HG03139 (cell line): ENCODE measurements at regions not wholly inside any gene's neighbourhood (a gene's known extent, or its start where the extent isn't known, plus 50 kb on each side); places are given as distances from the start of the nearest gene placed in this dataset.
"Not testable (repeated sequence)": the region's sequence is repeated elsewhere in the genome, so short reads cannot be mapped to it uniquely, and the experiment has no call there.

Experiments used
- ATAC-seq: cut with Tn5 transposase; IDR thresholded peaks from one replicate; pipeline ENCODE4 v1.9.1; 2021; ENCODE audit not compliant: unreplicated experiment

DNA sequence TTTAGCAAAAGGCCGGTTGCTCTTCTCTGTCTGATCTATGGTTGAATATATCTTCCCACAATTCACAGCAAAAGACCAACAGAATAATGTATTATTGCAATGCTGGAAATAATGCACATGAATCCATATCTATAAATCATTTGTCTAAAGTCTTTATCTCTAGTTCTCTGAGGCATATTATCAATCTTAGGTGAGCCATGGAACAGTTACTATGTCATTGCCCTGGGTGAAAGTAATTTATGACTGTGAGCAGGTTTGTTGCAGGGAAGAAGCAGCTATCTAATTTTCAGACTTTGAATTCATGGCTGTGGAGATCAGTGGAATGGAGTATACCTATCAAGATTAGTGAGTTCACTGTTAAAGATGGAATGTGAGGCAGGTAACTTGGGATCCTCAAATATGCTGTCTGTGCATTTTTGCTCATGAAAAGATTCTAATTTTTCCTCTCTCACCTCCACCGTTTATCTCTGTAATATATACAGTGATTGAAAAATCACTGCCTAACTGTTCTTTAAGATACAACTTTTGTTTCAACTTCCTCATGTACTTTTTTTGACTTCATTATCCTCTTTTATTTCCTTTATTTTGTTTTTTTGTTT is 256.8 kb upstream of the ARSJ start:
- ATAC-seq: no peak

DNA sequence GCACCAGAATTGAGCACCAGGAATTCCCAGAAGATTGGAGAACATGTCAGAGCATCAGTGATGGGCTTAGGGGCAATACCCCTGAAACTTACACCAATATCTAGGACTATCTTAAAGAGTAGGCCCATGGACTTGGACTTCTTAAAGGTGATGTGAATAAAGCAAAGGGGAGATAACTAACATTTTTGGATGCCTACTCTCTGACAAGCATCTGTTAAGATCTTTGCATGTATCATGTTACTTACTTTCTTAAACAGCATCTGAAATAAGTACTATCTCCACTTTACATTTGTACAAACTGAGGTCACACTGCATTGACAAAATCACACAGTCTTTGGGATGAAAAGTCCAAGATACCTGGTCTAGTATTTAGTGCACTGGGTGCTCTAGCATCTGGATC is 258.6 kb upstream of the ARSJ start:
- no peak for ATAC-seq

DNA sequence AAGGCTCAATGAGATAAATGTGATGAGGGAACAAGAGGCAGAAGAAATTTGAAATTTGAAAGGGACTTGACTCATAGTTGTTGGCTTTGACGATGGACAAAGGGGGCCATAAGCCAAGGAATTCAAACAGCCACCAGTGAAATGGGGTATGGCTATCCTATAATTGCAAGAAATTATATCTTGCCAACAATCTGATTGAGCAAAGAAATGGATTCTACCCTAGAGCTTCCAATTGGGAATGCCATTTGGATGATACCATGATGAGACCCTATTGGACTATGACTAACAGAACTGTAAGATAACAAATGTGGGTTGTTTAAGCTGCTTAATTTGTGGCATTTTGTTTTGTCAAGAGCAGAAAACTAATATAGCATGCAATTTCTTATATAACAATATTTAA is 270.1 kb upstream of the ARSJ start:
- no peak for ATAC-seq

DNA sequence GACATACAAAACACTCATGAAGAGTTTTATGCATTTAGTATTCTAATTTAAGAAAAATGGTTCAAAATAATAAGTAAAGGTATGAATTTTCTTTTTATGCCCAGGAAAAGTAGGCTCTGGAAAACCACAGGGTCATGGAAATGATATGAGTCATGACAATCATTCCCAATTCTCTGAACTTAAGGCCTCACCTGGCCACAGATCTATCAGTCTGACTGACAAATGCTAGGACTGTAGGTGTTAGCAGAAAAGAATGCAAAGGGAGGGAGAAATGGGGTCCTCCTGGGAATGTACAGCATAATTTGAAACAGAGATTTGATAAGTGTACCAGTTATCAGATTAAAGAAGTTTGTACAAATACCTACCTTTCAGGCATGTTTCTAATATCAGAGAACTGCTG is 270.5 kb upstream of the ARSJ start:
- ATAC-seq: no peak

DNA sequence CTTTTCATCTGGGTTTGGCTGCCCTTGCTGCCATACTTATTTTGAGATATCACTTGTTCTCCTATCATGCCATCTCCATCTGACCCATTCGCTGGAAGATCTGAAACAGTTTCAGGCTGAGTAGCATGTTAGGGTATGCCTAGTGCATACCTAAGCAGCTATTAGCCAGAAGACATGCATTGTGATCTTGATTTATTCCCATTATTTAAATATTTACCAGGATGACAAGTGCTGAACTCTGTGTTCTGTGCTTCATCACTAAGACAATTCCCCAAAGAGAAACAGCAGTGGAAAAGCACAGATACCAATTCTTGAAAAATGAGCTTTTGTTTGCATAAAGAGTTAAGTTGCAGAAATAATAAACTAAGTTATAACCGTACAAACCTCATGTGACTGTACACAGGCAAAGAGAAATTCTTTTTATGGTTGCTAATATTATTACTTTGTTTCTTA is 271.0 kb upstream of the ARSJ start:
- ATAC-seq: no peak

DNA sequence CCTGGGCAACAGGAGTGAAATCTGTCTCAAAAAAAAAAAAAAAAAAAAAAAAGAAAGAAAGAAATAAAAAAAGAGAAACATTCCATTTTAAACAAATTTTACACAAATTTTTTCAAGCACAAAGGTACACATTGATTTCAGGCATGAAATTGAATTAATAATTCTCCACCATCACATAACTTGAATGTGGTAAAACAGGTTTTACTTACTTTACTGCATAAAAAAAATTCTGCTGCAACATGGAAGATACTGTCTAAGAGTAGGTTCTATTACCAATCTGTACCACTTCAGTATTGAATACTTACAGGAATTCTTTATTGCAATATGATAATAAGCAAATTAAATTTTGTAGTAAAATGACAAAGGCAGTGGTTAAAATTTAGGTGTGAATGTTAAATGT is 271.6 kb upstream of the ARSJ start:
- no peak for ATAC-seq

DNA sequence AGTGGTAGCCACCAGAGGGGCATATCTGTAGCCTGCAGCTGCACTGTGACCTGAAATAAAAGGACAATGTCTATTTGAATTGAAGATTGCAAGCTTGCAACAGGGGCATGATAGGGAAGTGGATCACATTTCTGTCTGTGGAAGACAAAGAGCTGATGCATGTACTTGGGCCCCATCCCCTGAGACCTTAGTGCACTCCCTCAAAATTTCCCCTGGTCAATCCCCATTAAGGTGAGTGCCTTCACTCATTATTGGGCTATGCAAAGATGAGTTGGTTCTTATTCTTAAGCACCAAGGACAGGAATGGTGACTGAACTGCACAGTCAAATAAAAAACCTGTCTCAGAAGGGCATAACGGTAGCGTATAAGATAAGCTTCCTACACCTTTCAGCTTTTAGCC is 273.1 kb upstream of the ARSJ start:
- no peak for ATAC-seq

DNA sequence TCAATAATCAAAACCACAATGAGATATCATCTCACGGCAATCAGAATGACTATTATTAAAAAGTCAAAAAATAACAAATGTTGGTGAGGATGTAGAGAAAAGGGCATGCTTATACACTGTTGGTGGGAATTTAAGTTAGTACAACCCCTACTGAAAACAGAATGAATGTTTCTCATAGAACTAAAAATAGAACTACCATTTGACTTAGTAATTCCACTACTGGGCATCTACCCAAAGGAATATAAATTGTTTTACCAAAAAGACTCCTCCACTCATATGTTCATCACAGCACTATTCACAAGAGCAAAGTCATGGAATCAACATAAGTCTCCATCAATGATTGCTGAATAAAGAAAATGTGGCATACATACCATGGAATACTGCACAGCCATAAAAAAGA is 278.1 kb upstream of the ARSJ start:
- no peak for ATAC-seq

DNA sequence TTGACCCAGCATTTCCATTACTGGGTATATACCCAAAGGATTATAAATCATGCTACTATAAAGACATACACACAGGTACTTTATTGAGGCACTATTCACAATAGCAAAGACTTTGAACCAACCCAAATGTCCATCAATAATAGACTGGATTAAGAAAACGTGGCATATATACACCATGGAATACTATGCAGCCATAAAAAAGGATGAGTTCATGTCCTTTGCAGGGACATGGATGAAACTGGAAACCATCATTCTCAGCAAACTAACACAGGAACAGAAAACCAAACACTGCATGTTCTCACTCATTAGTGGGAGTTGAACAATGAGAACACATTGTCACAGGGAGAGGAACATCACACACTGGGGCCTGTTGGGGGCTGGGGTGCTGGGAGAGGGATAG is 283.0 kb upstream of the ARSJ start:
- not testable (repeated sequence) for ATAC-seq

DNA sequence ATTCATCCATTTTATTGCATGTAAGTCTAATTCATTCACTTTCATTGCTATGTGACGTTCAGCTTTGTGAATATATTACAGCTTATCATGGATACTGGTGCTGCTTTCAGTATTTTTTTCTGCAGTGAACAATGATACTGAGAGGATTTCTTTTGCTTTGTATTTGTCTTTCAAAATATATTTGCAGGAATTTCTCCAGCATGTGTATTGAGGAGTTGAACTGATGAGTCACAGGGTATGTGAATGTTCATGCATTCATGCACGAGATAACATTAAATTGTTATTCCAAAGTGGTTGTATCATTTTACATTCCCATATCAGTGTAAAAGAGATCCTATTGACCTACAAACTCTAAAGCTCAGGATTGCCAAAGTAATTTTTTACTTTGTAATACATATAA is 283.8 kb upstream of the ARSJ start:
- no peak for ATAC-seq

DNA sequence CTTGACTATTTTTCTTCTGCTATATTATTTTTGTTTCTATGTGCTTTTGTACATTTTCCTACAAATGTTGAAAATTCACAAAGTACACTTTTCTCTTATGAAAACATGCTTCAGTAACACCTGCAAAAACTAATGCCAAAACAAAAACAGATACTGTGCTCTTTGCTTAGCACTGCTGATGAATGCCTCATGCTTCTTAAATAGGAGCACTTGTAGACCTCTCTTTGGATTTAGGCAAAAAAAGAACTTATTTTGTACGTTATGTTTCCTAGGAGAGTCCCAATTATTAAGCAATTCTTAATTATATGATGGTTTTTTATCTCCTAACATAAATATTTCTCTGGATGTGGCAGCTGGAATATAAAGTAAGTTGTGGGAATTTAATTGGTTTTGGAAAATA is 285.0 kb upstream of the ARSJ start:
- no peak for ATAC-seq

DNA sequence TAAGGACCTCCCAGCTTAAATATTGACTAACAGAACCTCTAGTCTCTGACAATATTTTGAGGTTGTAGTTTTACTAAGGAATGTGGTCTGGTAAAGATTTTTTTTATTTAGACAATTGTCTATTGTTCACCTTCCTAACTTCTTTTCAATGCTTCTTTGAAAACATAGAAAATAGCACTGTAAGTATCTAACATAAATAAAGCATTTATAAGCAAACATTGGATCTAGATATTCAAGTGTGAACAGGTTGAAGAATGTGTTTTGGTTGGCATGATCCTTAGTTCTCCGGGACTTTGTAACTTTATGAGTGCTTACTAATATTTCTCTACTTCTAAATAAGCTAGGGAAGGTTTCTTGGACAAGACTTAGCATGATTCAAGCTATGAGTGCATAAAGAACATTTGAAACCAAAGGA is 285.4 kb upstream of the ARSJ start:
- ATAC-seq: no peak

DNA sequence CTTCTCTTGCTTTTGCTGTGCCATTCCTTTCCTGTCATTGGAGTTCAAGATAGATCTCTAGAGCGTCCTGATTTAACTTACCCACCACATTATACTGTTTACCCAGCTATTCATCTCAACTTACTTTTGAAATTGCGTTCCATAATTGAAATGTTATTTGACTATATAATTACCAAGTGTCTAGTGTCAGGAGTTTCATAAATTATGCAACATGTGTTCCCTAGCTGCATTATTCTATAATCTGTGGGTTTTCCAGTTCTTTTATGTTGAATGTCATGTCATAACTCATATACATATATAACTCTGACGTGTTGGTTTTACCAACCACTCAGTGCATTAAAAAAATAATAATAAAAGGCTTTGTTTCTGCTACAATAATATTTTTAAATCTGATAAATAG is 285.9 kb upstream of the ARSJ start:
- no peak for ATAC-seq

DNA sequence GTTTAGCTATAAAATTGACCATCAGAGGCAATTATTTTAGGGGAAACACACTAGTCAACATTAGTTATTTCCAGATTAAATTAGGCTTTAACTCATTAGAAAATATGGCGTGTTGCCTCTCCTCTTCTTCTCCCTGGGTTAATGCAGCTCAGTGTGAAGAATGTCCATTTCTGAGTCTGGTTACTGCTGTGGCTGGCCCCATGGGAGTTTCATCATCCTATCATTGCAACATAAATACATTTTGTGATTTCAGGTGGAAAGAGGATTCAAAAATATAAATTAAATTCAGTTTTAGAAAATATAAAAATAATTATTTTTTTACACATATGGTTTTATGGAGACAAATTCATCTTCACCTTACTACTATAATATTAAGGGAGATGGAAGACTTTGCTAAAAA is 288.5 kb upstream of the ARSJ start:
- no peak for ATAC-seq

DNA sequence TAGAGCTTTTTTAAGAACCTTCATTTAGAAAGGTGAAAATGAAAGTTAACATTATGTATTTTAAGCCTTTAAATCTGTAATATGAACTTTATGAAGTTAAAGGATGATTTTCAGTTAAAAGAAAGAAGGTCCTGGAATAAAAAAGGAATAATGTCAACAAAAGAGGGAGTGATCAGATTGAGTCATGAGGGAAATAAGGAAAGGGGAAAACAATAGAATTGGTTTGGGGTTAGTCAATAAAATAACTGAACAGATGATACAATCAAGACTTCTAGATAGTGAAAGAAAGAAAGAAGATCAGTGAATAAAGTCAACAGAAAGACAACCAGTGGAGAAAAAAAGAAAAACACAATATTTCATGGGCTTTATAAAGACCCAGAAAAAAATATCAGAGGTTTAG is 291.6 kb upstream of the ARSJ start:
- ATAC-seq: no peak

DNA sequence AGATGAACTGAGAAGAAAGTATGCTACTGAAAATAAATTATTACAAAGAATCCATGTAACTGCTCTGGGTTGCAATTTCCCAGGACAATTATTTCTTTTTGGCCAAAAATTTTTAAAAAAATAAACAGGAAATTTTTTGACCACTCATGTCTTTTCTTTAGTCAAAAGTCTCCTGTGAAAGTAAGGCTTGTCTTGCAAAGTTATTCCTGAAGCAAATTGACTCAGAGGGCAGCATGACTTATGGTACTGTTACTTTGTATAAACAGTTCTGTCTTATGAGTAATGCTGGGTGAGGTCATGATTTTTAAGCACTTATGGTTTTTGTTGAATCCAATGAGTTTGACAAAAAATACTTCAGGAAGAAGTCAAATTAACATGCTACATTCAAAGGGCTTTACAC is 292.8 kb upstream of the ARSJ start:
- ATAC-seq: no peak

DNA sequence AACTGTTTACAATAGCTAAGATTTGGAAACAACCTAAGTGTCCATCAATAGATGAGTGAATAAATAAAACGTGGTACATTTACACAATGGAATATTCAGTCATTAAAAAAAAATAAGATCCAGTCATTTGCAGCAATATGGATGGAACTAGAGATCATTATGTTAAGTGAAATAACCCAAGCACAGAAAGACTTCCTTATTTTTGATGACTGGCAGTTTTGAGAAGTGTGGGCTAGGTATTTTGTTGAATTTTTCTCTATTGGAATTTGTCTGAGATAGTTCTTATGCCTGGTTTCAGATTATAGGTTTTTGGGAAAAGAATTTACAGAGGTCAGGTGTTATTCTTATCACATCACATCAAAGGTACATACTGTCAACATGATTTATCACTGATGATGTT is 293.8 kb upstream of the ARSJ start:
- no peak for ATAC-seq

DNA sequence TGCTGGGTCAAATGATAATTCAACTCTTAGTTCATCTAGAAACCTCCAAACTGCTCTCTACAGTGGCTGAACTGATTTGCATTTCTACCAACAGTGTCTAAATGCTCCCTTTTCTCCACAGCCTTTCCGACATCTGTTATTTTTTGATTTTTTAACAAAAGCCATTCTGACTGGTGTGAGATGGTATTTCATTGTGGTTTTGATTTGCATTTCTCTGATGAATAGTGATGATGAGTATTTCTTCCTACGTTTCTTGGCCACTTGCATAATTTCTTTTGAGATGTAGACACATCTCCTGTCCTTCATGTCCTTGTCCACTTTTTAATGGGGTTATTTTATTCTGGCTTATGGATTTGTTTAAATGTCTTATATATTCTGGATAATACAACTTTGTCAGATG is 298.2 kb upstream of the ARSJ start:
- ATAC-seq: no peak

DNA sequence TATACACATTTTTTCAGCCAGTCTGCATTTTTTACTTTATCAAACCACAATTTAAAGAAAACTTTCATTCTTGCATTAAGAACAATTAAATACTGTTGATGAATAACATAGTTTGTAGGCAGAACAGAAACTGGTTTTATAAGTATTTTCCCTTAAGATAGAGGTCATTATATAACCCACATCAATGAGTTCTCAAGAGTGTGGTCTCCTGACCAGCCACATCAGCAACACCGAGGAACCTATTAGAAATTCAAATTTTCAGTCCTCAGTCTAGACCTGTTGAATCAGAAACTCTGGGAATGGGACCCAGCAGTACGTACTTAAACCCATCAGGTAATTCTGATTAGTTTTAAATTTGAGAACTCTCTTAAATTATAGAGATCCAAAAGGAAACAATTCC is 299.6 kb upstream of the ARSJ start:
- no peak for ATAC-seq

DNA sequence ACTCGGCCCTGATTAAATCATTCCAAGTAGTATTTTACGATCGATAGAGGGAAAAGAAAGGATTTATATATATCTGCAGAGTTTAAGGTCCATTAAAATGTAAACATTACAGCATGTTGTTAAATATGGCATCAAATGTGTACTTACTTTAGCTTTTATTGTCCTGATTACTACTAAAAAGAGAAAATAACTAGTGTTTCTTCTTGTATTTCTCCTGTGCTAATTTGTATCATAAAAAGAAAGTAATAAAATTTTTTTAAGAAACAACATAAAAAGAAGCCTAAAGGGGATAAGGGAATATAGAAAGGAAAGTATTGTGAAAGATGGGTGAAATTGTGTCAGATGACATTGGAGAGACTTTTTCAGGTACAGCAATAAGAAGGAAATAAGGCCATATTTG is 300.3 kb upstream of the ARSJ start:
- ATAC-seq: no peak

DNA sequence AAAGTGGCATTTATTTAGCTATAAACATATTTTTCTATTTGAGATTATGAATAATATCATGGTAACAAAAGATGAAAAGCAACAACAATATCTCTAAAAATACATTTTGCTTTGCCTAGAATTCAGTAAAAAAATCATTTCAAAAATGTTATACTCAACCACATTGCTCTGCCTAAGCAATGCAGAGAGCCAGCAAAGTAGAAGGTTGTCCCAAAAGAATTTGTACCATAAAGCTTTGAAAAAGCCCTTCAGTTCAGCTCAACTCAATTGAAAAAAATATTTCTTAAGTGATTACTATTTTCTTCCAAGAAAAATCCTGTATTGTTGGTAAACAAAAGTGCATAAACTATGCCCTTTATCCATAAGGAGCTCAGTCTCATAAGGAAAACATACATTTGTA is 301.2 kb upstream of the ARSJ start:
- ATAC-seq: no peak

DNA sequence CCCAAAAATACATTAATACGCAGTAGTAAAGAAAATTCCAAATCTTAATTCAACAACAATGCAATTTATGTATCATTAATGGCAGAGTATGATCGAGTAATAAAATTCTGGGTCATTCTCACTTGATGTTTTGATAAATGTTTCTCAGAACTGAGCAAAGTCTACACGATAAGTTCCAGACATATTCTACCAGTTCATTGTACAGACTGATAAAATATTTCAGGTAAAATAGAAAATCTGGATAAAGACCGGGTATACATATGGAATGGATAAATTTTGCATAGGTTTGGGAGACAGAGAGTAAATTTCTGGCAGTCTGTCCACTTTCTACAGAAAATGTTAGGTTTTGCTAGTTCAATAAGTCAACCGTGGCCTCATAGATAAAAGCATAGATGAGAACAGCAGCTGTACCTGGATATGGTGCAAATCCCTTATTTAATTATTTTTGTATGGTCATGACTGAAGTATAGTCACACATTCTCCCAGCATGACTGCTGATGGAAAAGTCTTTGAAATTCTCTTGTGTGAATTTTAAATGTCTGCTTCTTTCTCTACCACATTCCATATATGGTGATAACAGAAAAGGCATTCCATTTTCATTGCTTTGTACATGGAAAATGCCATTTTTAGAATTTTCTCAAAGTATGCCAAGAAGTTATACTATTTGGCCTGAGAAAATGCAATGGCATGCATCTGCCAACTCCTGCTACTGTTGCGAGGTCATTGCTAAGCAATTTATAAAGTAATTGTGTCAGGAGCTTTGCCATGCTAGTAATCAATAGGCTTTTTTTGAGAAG is 301.9 kb upstream of the ARSJ start:
- ATAC-seq: no peak

DNA sequence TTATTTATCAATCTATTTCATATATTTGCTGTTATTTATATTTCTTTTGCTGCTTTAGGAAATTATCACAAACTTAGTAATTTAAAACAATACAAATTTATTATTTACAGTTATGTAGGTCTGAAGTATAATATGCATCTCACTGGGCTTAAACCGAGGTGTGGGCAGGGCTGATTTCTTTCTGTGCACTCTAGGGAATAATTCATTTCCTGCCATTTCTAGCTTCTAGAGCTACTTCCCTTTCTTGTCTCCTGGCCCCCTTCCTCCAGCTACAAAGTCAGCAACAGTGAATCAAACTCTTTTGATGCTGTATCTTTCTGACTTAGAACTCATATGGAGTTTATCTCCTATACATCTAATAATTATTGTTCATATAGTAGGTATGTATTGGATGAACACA is 303.5 kb upstream of the ARSJ start:
- peak; percentile 90 for ATAC-seq
